Neural progenitor cell (in vitro differentiated cells): ENCODE measurements at regions not wholly inside any gene's neighbourhood (a gene's known extent, or its start where the extent isn't known, plus 50 kb on each side); places are given as distances from the start of the nearest gene placed in this dataset.

ENCODE experiments used
- EZH2 ChIP-seq: fragments of 200-600 bp; sonication (generic); IDR thresholded peaks from 2 replicates; pipeline ENCODE4 v1.6.1; 2017; ENCODE audit warnings: antibody characterized with exemption, mild to moderate bottlenecking, moderate library complexity
- EZH2phosphoT487 ChIP-seq: fragments of 200-600 bp; sonication (generic); IDR thresholded peaks from 2 replicates; pipeline ENCODE4 v1.6.1; 2017; ENCODE audit warnings: antibody characterized with exemption
- TF ChIP-seq, protein P1 (sequence below): fragments of 200-600 bp; sonication (generic); IDR thresholded peaks from 2 replicates; pipeline ENCODE4 v1.5.1; 2017; ENCODE audit warnings: antibody characterized with exemption, mild to moderate bottlenecking

DNA sequence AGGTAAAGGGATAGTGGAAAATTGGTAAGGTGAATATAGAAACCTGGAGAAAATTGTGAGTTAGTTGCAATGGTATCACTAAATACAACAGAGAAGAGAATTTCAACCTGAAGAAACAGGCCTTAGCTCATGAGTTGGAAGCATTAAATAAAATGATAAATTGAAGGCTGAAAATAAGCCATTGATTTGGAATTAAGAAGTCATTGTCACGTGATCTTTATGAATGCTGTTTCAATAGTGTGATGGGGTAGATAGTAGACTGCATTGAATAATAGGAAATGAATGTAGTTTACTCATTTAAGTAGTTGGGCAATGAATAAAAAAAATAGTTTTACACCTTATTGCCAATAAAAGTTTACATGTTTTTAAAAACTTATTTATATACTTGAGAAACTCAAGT, 88.5 kb upstream of the ADGRB3 start:
- TF ChIP-seq, protein P1, sequence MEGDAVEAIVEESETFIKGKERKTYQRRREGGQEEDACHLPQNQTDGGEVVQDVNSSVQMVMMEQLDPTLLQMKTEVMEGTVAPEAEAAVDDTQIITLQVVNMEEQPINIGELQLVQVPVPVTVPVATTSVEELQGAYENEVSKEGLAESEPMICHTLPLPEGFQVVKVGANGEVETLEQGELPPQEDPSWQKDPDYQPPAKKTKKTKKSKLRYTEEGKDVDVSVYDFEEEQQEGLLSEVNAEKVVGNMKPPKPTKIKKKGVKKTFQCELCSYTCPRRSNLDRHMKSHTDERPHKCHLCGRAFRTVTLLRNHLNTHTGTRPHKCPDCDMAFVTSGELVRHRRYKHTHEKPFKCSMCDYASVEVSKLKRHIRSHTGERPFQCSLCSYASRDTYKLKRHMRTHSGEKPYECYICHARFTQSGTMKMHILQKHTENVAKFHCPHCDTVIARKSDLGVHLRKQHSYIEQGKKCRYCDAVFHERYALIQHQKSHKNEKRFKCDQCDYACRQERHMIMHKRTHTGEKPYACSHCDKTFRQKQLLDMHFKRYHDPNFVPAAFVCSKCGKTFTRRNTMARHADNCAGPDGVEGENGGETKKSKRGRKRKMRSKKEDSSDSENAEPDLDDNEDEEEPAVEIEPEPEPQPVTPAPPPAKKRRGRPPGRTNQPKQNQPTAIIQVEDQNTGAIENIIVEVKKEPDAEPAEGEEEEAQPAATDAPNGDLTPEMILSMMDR, result no peak
- TF ChIP-seq EZH2 (no peak), EZH2phosphoT487 (no peak)
